D721Med (cell line): ENCODE measurements at regions not wholly inside any gene's neighbourhood (a gene's known extent, or its start where the extent isn't known, plus 50 kb on each side); places are given as distances from the start of the nearest gene placed in this dataset.

Source experiments
- DNase-seq: peaks from one replicate; pipeline ENCODE4 v3.0.0; 2011; ENCODE audit warnings: low spot score; ENCODE audit not compliant: insufficient read length
- FAIRE-seq: peaks from 2 replicates; lab custom pipeline; 2011; peaks lifted over from hg19 to GRCh38; lab: Jason Lieb, UNC
- CTCF ChIP-seq: IDR thresholded peaks from 2 replicates; pipeline ENCODE4 v1.5.1; 2012; ENCODE audit warnings: mild to moderate bottlenecking, control low read depth; ENCODE audit not compliant: insufficient read depth; ENCODE audit errors: missing control alignments

GRCh38 chr1:199336745-199337640 is 690.5 kb upstream of the NR5A2 start:
- no peak for TF ChIP-seq CTCF
- FAIRE-seq = no peak

GRCh38 chr1:199338760-199339159 is 688.8 kb upstream of the NR5A2 start:
- no peak for DNase-seq
- TF ChIP-seq CTCF = no peak
- FAIRE-seq = peak; percentile 77

More at GRCh38 chr1:199336745-199337640, 690.5 kb upstream of the NR5A2 start:
- DNase-seq = no peak

GRCh38 chr1:199352351-199352750 is 675.2 kb upstream of the NR5A2 start:
- no peak for TF ChIP-seq CTCF
- no peak for DNase-seq
- no peak for FAIRE-seq

- DNase-seq (no peak), FAIRE-seq (no peak)
- TF ChIP-seq CTCF = no peak
Measured at GRCh38 chr1:199353906-199354305, 673.6 kb upstream of the NR5A2 start.

GRCh38 chr1:199356561-199356960 is 670.9 kb upstream of the NR5A2 start:
- DNase-seq (no peak), FAIRE-seq (peak; percentile 21)
- TF ChIP-seq CTCF = no peak

GRCh38 chr1:199357599-199357998 is 669.9 kb upstream of the NR5A2 start:
- FAIRE-seq = peak; percentile 16
- DNase-seq = no peak
- TF ChIP-seq CTCF = no peak

GRCh38 chr1:199362996-199363395 is 664.5 kb upstream of the NR5A2 start:
- FAIRE-seq (peak; percentile 44), DNase-seq (no peak)

More at GRCh38 chr1:199362996-199363395, 664.5 kb upstream of the NR5A2 start:
- no peak for TF ChIP-seq CTCF
